ENCODE measurements at regions not wholly inside any gene's neighbourhood (a gene's known extent, or its start where the extent isn't known, plus 50 kb on each side); places are given as distances from the start of the nearest gene placed in this dataset.

DNA sequence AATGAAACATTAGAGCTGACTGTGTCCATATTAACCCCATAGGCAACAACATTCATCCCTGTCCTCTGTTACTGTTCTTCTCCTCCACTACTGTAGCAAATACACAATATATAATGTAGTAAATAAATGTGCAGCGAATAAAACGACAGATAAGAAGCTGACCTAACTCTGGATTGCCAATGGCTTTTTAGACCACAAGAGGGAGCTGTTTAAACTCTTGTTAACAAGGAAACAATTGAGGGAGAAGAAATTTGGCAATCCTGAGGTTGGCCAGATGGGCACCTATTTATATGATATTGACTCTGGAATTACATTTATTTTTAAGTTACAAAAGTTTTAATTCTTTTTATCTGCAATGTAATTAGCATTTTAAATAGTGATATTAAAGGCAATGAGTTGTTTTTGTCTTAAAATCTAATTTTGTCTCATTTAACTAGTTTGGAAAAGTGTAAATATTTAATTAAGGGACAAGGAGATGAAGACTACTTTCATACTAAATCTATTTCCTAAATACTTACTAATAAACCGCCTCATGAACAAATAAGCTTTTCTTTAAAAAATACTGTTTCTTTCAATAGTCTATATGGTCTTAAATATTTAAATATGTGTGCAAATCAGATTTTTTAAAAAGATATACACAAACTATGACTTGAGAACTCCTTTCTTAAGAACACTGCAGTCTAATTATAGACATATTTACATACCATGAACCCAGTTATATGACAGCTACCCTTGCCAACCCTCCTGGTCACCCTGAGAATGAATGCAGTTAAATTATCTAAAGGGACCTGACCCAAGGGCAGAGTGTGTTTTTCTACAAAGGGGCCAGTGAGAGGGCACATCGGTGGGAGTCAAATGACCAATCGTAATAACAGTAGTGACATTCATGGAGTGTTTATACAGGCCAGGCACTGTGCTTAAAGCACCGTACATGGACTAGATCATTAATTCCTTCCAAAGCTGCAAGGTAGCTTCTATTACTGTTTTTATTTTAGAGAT, 52.9 kb upstream of the HPF1 start:
- peak; percentile 52 for DNase-seq
- H3K4me3 ChIP-seq, result no peak overlapping the region
- intact Hi-C loops (cut with DNase I; ENCODE audit: low total_unique reads), result loop anchor here (5.0 kb wide), 1 partner anchor 242 kb away; no protein-coding TSS in a partner anchor
- 42 to 47% methylated on average over 6 of the region's 6 CpGs for WGBS, 2 donors
- H3K4me1 ChIP-seq, result no peaks in the 10 kb centered on the region
- no peaks in the 10 kb centered on the region for H3K27me3 ChIP-seq
- H3K9me3 ChIP-seq, result no peaks in the 10 kb centered on the region
- H3K36me3 ChIP-seq (ENCODE audit: low read depth, missing control alignments), result no peaks in the 10 kb centered on the region
- TF ChIP-seq, protein P1, sequence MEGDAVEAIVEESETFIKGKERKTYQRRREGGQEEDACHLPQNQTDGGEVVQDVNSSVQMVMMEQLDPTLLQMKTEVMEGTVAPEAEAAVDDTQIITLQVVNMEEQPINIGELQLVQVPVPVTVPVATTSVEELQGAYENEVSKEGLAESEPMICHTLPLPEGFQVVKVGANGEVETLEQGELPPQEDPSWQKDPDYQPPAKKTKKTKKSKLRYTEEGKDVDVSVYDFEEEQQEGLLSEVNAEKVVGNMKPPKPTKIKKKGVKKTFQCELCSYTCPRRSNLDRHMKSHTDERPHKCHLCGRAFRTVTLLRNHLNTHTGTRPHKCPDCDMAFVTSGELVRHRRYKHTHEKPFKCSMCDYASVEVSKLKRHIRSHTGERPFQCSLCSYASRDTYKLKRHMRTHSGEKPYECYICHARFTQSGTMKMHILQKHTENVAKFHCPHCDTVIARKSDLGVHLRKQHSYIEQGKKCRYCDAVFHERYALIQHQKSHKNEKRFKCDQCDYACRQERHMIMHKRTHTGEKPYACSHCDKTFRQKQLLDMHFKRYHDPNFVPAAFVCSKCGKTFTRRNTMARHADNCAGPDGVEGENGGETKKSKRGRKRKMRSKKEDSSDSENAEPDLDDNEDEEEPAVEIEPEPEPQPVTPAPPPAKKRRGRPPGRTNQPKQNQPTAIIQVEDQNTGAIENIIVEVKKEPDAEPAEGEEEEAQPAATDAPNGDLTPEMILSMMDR (IDR thresholded peaks at IDR 0.05), result peak; percentile 72 to 87 (median 79)
- no peak for TF ChIP-seq POLR2A (IDR thresholded peaks at IDR 0.05)
- no peak overlapping the region for H3K27ac ChIP-seq

GRCh38 chr4:169807934-169808509, 50.3 kb upstream of the HPF1 start:
- intact Hi-C loops (cut with DNase I; ENCODE audit: low total_unique reads), result no loop called here
- DNase-seq, result no peak
- H3K9me3 ChIP-seq, result no peaks in the 10 kb centered on the region
- H3K4me1 ChIP-seq, result no peaks in the 10 kb centered on the region
- no peaks in the 10 kb centered on the region for H3K27me3 ChIP-seq
- TF ChIP-seq, protein P1 (IDR thresholded peaks at IDR 0.05), result no peak
- no peak for TF ChIP-seq POLR2A (IDR thresholded peaks at IDR 0.05)
- 67 to 70% methylated on average over 5 of the region's 5 CpGs for WGBS, 2 donors
- no peak overlapping the region for H3K27ac ChIP-seq
- H3K4me3 ChIP-seq, result no peak overlapping the region
- no peaks in the 10 kb centered on the region for H3K36me3 ChIP-seq (ENCODE audit: low read depth, missing control alignments)
